SH-SY5Y (cell line): ENCODE measurements at regions not wholly inside any gene's neighbourhood (a gene's known extent, or its start where the extent isn't known, plus 50 kb on each side); places are given as distances from the start of the nearest gene placed in this dataset.

ENCODE experiments used
- GATA2 ChIP-seq: IDR thresholded peaks from 2 replicates; pipeline ENCODE4 v1.6.1; 2011; ENCODE audit warnings: mild to moderate bottlenecking, low read depth, low read length
- GATA3 ChIP-seq: IDR thresholded peaks from 2 replicates; pipeline ENCODE4 v1.6.1; 2011; ENCODE audit warnings: low read depth, mild to moderate bottlenecking, low read length, moderate library complexity

- no peak for TF ChIP-seq GATA2
- no peak for TF ChIP-seq GATA3
These were observed 168.9 kb upstream of the CCNH start for GRCh38 chr5:87581661-87582060.
